ENCODE measurements at regions not wholly inside any gene's neighbourhood (a gene's known extent, or its start where the extent isn't known, plus 50 kb on each side); places are given as distances from the start of the nearest gene placed in this dataset.

DNA sequence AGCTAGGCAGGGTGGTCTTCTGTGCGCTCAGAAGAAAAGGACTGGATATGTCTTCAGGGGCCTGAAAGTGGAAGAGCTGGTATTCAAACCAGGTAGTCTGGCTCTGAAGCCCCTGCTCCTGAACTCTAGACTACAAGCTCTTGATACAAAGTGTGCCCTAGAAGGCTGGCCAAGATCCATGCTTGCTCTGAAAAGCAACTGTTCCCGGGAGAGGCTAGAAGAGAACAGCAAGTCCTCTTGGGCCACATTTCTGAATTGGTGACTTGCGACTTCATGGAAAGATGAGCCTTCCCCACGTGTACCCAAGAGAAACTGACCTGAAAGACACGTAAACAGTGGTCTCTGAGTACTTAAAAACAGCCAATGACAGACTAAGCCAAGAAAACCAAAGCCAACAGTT is 123.3 kb upstream of the GRIK3 start:
- Histone ChIP-seq H2AFZ (ENCODE audit: low read depth) (no peak overlapping the region), H3K4me1 (ENCODE audit: control insufficient read depth in 1 of 2, insufficient read depth in 2 of 2, low read depth in 1 of 2, low read length in 1 of 2) (no peaks in the 10 kb centered on the region), H3K4me2 (no peak overlapping the region), H3K9ac (no peak overlapping the region), H3K4me3 (ENCODE audit: low read depth in 2 of 2, low read length in 1 of 2) (no peak overlapping the region), H3K9me2 (no peaks in the 10 kb centered on the region), H3K27me3 (ENCODE audit: insufficient read depth) (no peaks in the 10 kb centered on the region), H3F3A (replicated peaks; ENCODE audit: insufficient read depth) (no peaks in the 10 kb centered on the region), H3K9me3 (0 out of 2 replicates have a peak, but pooled peaks cover 5% of the 10 kb centered on the region), H3K27ac (ENCODE audit: low read depth in 2 of 2, low read length in 1 of 2) (no peak overlapping the region), H4K20me1 (ENCODE audit: insufficient read depth) (no peaks in the 10 kb centered on the region), H3K79me2 (ENCODE audit: insufficient read depth) (no peaks in the 10 kb centered on the region), H3K36me3 (replicated peaks in 1 of 2; ENCODE audit: control insufficient read depth in 1 of 2, insufficient read depth in 2 of 2, low read length in 1 of 2) (no peaks in the 10 kb centered on the region)
- CTCF ChIA-PET = interaction anchor here (1.0 to 1.3 kb wide), 2 partner anchors 20 to 277 kb away, joined by 4 read pairs; no protein-coding TSS in a partner anchor
- DNase-seq = no peak
- WGBS (ENCODE audit: low lambda C conversion rate) = 34% methylated on average over 5 of the region's 5 CpGs
- TF ChIP-seq SIN3A (IDR thresholded peaks at IDR 0.05; ENCODE audit: borderline replicate concordance, low read depth, low read length) (no peak), JUND (IDR thresholded peaks at IDR 0.05) (no peak), POLR2AphosphoS5 (IDR thresholded peaks at IDR 0.05; ENCODE audit: low read depth, low read length) (no peak), GABPA (IDR thresholded peaks at IDR 0.05; ENCODE audit: low read depth) (no peak), RCOR1 (IDR thresholded peaks at IDR 0.05; ENCODE audit: low read length) (no peak), USF1 (IDR thresholded peaks at IDR 0.05; ENCODE audit: borderline replicate concordance, low read depth) (no peak), EP300 (IDR thresholded peaks at IDR 0.05; ENCODE audit: borderline replicate concordance in 1 of 2, low read depth in 1 of 2, low read length in 1 of 2) (no peak)
- TF ChIP-seq, protein P1, sequence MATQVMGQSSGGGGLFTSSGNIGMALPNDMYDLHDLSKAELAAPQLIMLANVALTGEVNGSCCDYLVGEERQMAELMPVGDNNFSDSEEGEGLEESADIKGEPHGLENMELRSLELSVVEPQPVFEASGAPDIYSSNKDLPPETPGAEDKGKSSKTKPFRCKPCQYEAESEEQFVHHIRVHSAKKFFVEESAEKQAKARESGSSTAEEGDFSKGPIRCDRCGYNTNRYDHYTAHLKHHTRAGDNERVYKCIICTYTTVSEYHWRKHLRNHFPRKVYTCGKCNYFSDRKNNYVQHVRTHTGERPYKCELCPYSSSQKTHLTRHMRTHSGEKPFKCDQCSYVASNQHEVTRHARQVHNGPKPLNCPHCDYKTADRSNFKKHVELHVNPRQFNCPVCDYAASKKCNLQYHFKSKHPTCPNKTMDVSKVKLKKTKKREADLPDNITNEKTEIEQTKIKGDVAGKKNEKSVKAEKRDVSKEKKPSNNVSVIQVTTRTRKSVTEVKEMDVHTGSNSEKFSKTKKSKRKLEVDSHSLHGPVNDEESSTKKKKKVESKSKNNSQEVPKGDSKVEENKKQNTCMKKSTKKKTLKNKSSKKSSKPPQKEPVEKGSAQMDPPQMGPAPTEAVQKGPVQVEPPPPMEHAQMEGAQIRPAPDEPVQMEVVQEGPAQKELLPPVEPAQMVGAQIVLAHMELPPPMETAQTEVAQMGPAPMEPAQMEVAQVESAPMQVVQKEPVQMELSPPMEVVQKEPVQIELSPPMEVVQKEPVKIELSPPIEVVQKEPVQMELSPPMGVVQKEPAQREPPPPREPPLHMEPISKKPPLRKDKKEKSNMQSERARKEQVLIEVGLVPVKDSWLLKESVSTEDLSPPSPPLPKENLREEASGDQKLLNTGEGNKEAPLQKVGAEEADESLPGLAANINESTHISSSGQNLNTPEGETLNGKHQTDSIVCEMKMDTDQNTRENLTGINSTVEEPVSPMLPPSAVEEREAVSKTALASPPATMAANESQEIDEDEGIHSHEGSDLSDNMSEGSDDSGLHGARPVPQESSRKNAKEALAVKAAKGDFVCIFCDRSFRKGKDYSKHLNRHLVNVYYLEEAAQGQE (IDR thresholded peaks at IDR 0.05; ENCODE audit: low read depth, low read length) = no peak
- POLR2A ChIA-PET = no interaction called here

DNA sequence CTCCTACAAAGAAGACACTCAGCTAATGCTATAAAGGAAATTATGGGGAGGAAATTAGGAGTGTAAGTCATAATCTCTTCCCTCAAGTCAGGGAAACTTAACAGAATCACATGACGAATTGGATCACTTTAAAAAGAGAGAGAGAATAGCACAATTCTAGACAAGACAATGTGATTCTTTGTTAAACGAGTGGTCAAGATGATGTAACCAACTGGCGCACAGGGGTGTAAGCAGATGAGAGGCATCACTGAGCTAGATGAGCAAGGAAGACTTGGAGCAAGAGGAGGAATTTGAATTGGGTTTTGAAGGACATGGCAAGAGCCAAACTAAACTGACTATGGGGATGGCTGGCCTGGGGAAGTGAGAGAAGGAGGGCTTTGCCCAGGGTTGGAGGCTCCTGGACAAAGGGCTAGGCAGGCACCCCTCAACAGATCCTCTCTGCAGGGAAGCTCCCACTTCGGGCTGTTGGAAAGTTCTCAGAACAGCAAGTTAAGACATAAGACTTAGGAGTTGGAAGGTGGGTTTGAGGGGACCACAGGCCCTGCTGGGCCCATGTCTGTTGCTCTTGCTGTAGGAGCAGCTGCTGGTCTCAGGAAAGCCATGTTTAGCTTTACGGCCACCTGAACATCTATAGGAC is 123.9 kb upstream of the GRIK3 start:
- DNase-seq = no peak
- 23% methylated on average over 4 of the region's 5 CpGs for WGBS (ENCODE audit: low lambda C conversion rate)
- H3K27me3 ChIP-seq (ENCODE audit: insufficient read depth) = no peaks in the 10 kb centered on the region

More for the DNA sequence above, 123.9 kb upstream of the GRIK3 start:
- Histone ChIP-seq H3K9me2 (no peaks in the 10 kb centered on the region), H3K79me2 (ENCODE audit: insufficient read depth) (no peaks in the 10 kb centered on the region), H3K4me3 (ENCODE audit: low read depth in 2 of 2, low read length in 1 of 2) (no peak overlapping the region), H3F3A (replicated peaks; ENCODE audit: insufficient read depth) (no peaks in the 10 kb centered on the region), H3K9me3 (0 out of 2 replicates have a peak, but pooled peaks cover 5% of the 10 kb centered on the region), H3K27ac (ENCODE audit: low read depth in 2 of 2, low read length in 1 of 2) (no peak overlapping the region), H2AFZ (ENCODE audit: low read depth) (no peak overlapping the region), H3K36me3 (replicated peaks in 1 of 2; ENCODE audit: control insufficient read depth in 1 of 2, insufficient read depth in 2 of 2, low read length in 1 of 2) (no peaks in the 10 kb centered on the region), H4K20me1 (ENCODE audit: insufficient read depth) (no peaks in the 10 kb centered on the region), H3K4me2 (no peak overlapping the region), H3K9ac (no peak overlapping the region), H3K4me1 (ENCODE audit: control insufficient read depth in 1 of 2, insufficient read depth in 2 of 2, low read depth in 1 of 2, low read length in 1 of 2) (no peaks in the 10 kb centered on the region)
- TF ChIP-seq TAF1 (IDR thresholded peaks at IDR 0.05; ENCODE audit: borderline replicate concordance, low read depth, low read length) (no peak), SIN3A (IDR thresholded peaks at IDR 0.05; ENCODE audit: borderline replicate concordance, low read depth, low read length) (no peak), YY1 (IDR thresholded peaks at IDR 0.05; ENCODE audit: low read depth) (no peak), MAX (IDR thresholded peaks at IDR 0.05; ENCODE audit: low read depth) (no peak), RCOR1 (IDR thresholded peaks at IDR 0.05; ENCODE audit: low read length) (no peak), TCF12 (IDR thresholded peaks at IDR 0.05) (no peak), NFIC (IDR thresholded peaks at IDR 0.05; ENCODE audit: borderline replicate concordance) (no peak), GATA2 (CRISPR knock-in tag; IDR thresholded peaks at IDR 0.05) (no peak), ZBTB33 (IDR thresholded peaks at IDR 0.05; ENCODE audit: borderline replicate concordance, low read depth) (no peak), FOXJ3 (CRISPR knock-in tag; IDR thresholded peaks at IDR 0.05) (no peak), ELF1 (IDR thresholded peaks at IDR 0.05) (no peak), FOXM1 (IDR thresholded peaks at IDR 0.05; ENCODE audit: low read depth) (no peak)
- TF ChIP-seq, protein P2, sequence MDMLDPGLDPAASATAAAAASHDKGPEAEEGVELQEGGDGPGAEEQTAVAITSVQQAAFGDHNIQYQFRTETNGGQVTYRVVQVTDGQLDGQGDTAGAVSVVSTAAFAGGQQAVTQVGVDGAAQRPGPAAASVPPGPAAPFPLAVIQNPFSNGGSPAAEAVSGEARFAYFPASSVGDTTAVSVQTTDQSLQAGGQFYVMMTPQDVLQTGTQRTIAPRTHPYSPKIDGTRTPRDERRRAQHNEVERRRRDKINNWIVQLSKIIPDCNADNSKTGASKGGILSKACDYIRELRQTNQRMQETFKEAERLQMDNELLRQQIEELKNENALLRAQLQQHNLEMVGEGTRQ (IDR thresholded peaks at IDR 0.05; ENCODE audit: borderline replicate concordance, low read depth, low read length) = no peak
- ChIA-PET CTCF (interaction anchor here (1.3 kb wide), 1 partner anchor 20 kb away, joined by 4 read pairs; no protein-coding TSS in a partner anchor), POLR2A (no interaction called here)

Measured in SK-N-SH (cell line).